NCI-H2227 treated with DMSO at 0.1 percent for 48 hours (cell line): ENCODE measurements at regions not wholly inside any gene's neighbourhood (a gene's known extent, or its start where the extent isn't known, plus 50 kb on each side); places are given as distances from the start of the nearest gene placed in this dataset.
"Not testable (repeated sequence)": the region's sequence is repeated elsewhere in the genome, so short reads cannot be mapped to it uniquely, and the experiment has no call there.

Experiments used
- DNase-seq: peaks from one replicate; lab custom pipeline; 2025; lab: John Stamatoyannopoulos, UW

DNA sequence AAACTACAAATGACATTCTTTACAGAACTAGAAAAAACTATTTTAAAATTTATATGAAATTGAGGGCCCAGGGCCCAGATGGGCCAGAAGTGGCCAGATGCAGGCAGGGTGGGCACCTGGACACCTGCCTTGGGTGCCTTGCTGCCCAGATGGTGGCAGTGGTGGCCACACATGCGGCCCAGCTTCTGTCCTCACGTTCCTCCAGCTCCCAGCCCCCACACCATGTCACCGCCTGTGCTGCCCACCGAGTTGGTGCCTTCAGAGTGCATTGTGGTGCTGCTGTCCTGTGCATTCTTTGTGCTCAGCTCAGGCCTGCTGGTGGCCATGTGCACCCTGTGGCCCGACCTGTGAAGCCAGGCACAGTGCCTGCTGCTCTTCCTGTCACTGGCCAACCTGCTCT is 216.8 kb upstream of the CXADR start:
- no peak for DNase-seq

DNA sequence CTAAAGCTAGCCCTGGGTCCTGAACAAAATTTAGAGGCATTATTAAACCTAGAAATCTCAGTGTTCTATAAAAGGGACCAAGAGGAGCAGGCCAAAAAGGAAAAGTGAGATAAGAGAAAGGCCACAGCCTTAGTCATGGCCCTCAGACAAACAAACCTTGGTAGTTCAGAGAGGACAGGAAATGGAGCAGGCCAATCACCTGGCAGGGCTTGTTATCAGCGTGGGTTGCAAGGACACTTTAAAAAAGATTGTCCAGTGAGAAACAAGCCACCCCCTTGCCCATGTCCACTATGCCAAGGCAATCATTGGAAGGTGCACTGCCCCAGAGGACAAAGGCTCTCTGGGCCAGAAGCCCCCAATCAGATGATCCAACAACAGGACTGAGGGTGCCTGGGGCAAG is 213.3 kb upstream of the CXADR start:
- DNase-seq: not testable (repeated sequence)

DNA sequence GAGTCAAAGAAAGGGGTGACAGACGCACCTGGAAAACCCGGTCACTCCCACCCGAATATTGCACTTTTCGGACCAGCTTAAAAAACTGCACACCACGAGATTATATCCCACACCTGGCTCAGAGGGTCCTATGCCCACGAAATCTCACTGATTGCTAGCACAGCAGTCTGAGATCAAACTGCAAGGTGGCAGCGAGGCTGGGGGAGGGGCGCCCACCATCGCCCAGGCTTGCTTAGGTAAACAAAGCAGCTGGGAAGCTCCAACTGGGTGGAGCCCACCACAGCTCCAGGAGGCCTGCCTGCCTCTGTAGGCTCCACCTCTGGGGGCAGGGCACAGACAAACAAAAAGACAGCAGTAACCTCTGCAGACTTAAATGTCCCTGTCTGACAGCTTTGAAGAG is 185.1 kb upstream of the CXADR start:
- DNase-seq: not testable (repeated sequence)

DNA sequence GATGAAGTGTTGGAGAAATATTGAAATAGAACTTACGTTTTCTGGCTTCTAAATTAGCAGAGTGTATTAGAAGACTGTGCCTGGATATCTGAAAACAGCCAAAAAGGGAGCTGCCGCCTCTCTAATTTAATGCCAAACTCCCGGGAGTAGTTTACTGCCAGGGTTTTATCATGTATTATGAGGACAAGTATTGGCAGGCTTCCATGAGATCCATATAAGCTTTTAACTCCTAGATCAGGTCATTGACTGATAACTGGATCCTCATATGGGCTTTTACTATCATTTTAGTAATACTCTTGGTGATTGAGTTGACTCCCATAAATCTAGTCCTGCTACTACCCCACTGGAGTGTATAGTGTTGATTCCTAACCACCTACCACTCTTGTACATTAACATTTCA is 178.4 kb upstream of the CXADR start:
- no peak for DNase-seq

DNA sequence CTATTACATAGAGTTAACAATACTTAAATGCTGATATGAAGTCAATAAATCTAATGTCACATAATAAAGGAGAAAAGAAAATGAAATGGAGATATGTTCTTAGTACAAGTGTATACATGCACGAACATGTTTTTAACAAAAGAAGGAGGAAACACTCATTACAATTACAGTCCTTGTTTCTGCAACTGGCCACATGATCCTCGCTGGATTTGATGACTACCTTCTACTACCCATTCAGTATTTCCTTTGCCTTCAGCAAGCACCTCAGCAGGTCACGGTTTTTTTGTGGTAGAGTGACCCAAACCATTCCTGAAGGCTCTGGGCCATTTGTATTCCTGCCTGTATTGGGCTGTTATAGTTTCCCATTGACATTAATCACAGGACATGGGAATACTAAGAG is 172.8 kb upstream of the CXADR start:
- DNase-seq: no peak

DNA sequence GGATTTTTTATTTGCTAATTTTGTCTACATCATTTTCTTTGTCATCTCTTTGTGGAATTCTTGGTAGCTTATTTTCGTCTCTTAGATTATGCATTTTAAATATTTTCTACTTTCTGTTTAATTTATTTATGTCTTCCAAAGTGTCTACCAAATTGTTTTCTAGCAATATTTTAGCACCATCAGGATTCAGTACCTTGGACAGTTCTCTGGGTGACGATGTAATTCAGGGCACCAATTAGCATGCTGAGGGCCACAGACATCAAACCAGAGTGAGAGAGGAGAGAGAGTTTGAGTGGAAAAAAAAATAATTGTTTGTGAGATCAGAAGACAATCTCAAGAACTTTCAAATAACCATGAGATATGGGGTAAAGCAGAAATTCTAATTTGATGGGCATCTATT is 169.8 kb upstream of the CXADR start:
- no peak for DNase-seq

DNA sequence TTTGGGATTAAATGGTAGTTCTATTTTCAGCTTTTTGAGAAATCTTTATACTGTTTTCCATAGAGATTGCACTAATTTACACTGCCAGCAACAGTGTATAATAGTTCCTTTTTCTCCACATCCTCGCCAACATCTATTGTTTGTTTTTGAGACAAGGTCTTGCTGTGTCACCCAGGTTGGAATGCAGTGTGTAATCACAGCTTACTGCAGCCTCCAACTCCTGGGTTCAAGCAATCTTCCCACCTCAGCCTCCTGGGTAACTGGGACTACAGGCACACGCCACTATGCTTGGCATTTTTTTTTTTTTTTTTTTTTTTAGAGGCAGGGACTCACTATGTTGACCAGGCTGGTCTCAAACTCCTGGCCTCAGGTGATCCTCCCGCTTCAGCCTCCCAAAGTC is 164.5 kb upstream of the CXADR start:
- no peak for DNase-seq

DNA sequence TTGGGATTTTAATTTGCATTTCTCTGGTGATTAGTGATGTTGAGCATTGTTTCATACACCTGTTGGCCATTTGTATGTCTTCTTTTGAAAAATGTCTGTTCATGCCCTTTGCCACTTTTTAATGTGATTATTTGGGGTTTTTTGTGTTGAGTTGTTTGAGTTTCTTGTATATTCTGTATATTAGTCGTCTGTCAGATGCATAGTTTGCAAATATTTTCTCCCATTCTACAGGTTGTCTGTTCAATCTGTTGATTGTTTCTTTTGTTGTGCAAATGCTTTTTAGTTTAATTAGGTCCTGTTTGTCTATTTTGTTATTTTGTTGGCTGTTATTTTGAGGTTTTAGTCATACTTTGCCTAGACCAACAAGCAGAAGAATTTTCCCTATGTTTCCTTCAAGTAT is 164.0 kb upstream of the CXADR start:
- no peak for DNase-seq

DNA sequence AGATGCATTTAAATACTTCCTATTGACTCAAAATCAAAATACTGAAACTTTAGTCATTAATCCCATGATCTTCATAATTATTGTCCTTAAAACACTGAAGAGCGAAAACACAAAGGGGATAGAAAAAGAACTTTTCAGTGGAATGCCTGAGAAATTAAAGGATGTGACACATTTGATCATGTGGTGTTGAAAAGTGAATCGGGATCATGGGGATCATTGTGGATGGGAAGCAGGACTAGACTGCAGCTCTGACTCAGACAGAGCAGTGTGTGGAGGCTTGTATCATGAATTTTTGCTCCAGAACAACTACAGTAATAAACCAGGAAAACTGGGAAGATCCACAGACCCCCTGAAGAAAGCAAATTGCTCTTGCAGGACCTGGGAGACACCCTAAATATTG is 161.1 kb upstream of the CXADR start:
- no peak for DNase-seq

DNA sequence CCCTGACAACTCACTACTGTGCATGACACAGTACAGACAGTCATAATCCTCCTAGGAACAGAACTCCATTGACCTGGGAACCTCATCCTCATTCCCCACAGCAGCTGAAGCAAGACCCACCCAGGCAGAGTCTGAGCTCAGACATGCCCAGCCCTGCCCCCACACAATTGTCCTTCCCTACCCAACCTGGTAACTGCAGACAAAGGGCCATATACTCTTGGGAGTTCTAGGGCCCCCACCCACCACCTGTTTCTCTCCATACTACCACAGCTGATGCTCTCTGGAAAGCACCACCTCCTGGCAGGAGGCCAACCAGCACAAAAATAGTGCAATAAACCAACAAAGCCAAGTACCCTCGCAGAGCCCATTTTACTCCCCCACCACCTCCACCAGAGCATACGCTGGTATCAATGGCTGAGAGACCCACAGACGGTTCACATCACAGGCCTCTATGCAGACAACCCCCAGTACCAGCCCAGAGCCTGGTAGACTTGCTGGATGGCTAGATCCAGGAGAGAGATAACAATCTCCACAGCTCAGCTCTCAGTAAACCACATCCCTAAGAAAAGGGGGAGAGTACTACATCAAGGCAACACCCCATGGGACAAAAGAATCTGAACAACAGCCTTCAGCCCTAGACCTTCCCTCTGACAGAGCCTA is 159.7 kb upstream of the CXADR start:
- no peak for DNase-seq

DNA sequence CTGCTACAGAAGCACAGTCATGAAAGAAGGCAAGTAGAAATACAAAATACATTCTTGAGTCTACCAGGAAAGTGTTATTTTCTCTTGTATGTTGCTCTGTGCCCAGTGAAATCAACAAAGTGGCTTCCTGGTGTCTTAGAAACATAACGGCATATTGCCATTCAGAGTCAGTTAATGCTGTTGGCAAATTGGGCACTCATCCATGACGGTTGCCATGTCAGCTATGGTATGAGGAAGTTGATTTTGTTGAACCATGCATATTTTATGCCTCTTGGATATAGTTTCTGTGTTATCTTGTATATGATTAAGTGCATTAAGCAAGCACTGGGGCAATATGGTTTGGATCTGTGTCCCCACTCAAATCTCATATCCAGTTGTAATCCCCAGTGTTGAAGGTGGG is 153.1 kb upstream of the CXADR start:
- no peak for DNase-seq

DNA sequence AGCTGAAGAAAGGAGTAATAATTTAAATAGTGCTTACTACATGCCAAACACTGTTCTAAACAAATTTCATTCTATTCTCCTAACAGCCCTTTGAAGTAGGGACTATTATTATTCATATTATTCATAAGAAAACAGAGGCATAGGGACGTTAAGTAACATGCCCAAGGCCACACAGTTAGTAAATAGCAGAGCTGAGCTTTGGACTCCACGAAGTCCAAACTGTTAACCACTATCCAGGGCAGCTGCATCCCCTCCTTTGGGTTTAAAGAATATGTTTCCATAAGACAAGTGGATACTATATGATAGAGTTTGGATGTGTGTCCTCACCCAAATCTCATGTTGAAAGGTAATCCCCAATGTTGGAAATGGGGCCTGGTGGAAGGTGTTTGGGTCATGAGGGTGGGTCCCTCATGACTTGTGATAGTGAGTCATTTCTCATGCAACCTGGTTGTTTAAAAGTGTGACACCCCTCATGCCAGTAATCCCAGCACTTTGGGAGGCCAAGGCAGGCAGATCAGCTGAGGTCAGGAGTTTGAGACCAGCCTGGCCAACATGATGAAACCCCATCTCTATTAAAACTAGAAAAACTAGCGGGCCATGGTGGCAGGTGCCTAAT is 144.0 kb upstream of the CXADR start:
- no peak for DNase-seq

DNA sequence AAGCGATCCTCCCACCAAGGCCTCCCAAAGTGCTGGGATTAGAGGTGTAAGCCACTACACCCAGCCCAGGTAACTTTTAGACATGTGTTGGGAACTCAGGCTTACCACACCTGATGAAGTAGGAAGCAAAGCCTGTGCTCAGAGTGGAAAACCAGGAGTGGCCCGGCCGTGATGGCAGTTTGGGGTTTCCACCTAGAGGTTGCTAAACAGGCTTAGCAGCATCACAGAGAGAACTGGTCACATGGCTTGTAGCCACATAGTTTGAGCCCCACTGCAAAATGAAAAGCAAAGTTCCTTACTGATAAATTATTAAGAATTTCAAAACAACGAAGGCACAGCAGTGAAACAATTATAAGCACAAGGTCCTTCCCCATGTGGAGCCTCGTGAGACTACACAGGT is 142.6 kb upstream of the CXADR start:
- DNase-seq: no peak

DNA sequence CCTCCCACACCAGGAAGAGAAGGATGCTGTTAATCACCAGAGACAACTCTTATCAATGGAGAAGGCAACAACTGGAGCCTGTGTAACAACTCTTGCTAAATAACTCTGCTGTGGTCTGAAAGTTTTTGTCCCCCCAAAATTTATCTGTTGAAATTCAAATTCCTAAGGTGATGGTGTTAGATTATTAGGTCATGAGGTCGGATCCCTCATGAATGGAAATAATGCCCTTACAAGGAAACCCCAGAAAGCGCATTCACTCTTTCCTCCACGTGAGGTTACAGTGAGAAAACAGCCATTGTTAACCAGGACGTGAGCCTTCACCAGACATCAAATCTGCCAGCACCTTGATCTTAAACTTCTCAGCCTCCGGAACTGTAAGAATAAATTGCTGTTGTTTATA is 141.9 kb upstream of the CXADR start:
- DNase-seq: no peak

DNA sequence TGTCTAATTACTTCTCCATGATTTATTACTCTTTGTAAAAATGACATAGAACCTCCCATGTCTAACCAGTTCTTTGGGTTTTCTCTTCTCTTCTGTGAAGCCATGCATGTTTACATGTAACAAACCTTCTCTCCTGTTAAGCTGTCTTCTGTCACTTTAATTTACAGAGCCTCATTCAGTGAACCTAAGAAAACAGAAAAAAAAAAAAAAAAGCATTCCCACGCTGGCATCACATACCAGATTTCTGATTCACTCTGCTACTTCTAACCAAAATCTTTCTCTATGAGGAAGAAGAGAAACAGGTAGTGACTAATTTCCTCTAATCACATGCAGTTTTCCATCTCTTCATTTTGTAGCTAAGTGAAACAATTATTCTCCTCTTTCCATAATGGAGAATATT is 141.4 kb upstream of the CXADR start:
- no peak for DNase-seq

DNA sequence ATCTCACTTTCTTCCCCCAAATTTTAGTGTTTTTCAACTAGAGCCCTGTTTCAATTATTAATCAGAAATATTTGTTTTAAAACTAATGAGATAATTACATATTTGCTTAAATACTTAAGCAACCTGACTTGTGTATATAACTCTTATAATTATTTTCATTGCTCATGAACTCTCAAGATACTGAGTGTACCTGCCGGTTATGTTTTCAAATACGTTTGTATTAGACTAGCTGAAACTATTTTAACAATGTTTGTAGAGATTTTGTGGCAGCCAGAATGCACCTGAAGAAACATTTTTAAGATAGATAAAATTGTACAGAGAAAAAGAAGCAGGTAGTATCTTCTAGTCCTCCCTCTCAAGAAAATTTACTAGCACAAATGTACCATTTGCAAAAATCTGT is 140.6 kb upstream of the CXADR start:
- no peak for DNase-seq

DNA sequence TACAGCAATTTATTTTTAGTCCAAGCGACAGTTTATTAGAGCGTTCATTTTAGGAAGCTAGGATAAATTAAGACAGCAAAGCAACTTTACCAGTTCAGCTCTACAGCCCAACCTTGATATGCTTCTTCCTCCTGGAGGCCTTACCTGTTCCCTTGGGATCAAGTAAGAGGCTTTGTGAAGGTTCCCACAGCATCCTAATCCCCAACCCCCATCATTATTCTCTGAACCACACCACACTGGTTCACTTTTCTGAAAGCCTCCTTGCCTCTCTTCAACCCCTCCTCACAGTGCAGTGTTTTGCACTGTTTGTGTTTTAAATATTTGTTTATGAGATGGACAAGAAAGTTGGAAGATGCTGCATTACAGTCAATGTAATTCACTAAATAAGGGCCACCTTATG is 126.3 kb upstream of the CXADR start:
- no peak for DNase-seq

DNA sequence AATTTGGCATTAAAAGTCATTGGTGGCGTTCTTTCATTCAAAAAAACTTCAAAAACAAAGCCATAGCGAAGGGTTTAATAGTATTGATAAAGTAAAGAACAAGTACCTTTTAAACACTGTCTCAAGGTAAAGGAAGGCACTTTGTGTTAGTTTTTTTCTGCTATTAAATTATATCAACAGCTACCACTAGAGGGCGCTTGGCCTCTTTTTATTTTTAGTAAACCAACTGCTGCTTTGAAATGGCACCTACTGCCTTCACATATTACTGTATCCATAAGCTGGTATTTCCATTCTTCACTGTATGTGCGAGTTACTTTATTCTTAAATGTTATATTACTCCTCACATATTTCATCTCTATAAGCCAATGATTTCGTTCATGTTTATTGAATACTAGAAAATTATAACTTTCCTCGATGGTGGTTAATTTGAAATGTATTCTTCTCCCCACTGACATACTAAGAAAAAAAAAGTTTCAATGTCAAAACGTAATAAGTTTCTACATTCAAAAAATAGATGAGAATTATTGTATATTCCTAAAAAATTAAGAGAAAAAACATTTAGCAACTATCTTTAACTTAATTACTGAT is 125.7 kb upstream of the CXADR start:
- peak; percentile 89 for DNase-seq

DNA sequence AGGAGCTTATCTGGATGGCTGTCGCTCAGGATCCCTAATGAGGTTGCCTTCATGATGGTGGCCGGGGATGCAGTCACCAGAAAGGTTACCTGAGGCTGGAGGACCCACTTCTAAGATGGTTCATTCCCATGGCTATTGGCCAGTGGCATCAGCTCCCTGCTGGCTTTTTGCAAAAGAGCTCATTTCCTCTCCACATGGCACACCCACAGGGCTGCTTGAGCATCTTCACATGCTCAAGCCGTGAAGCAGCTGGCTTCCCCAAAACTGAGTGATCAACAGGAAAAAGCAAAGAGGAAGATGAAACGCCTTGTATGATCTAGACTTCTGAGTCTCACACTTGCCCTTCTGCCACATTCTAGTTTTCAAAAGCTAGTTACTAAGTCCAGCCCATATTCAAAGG is 124.6 kb upstream of the CXADR start:
- DNase-seq: no peak

DNA sequence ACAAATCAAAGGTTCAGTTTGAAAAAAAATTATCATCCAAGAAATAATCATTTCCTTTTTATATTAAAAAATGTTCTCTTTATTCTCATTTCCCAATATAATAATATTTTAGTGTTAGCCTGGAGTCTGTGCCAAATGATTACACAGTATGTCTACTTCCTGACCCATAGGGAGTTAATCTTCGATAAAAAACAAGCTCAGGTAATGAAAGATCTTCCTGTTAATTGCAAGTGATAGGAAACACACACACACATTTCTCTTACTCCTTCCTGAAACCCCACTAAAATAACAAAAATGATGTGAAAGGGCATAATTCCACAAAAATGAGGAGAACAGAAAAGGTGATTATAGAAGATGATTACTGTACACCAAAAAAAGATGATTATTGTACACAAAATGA is 123.5 kb upstream of the CXADR start:
- DNase-seq: no peak

DNA sequence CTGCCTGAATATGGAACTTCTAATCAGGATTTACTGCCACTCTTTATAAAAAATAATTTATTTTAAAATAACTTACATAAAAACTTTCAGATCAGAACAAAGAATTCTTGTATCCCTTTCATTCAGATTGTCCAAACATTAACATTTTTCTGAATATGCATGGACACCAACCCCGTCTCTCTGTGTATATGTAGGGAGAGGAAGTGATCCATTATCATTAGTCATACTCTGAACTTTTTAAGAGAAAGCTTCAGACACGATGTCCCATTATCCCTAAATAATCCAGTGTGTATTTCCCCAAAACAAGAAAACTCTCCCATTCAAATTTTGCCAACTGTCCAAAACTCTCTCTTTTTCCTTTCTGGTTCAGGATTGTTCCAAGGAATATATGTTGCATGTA is 122.3 kb upstream of the CXADR start:
- no peak for DNase-seq

DNA sequence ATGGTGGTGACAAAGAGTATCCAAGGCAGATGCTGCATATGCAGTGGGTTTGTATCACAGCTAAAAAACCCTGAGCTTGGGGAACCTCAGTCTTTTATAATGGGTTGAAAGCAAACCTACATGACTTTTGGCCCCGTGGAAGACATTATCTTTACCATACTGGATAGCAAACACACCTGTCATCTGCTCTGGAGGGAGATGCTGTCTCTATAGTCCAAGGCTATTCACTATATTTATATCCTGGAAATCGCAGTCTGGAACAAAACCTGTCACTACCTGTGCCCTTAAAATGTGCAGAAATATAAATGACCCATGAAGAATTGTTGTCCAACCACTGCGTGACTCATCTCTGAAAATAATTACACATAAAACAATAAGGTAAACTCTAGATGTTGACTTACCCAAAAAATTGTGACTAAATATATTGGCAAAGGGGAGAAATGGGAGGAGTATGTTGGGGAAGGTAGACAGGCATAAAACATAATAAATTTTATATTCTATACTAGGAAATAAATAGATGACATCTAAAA is 121.0 kb upstream of the CXADR start:
- no peak for DNase-seq

DNA sequence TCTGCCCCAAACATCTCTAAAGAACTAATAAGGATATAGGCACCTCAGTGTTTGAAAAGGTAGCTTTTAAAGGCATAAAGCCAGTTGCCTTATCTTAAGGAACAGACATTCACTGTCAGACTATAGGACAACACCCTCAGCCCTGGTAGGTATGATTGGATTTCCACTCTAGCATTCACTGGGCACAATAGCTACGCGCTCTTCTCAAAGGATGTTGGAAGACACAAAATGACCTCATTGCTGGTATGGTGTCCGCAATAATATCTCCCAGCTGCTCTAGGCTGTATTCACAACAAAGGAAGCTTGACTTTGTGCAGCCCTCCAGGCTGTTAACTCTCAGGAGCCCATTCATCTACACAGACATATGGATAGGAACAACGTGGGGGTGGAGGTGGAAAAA is 119.4 kb upstream of the CXADR start:
- DNase-seq: peak; percentile 39

DNA sequence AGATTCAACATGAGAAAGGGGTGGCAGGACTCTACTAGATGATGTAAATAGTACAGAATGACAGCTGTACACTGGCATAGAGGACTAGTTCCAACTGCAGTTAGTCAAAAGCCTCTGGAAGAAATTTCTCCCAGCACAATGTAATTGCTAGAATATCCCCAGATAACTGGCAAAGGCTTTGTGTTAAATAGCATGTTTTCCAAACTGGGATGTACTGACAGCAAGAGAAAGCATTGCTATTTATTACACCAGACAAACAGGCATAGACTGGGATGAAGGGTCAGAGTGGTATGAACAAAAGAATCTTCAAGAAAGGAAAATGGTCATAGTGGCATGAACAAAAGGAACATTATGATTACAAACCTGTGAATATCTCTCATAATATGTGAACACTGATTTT is 115.9 kb upstream of the CXADR start:
- peak; percentile 44 for DNase-seq
